Fibroblast of skin of back (primary cell): ENCODE measurements at regions not wholly inside any gene's neighbourhood (a gene's known extent, or its start where the extent isn't known, plus 50 kb on each side); places are given as distances from the start of the nearest gene placed in this dataset.

ENCODE experiments used
- DNase-seq: peaks from one replicate; pipeline ENCODE4 v3.0.0-alpha.2; 2013

DNA sequence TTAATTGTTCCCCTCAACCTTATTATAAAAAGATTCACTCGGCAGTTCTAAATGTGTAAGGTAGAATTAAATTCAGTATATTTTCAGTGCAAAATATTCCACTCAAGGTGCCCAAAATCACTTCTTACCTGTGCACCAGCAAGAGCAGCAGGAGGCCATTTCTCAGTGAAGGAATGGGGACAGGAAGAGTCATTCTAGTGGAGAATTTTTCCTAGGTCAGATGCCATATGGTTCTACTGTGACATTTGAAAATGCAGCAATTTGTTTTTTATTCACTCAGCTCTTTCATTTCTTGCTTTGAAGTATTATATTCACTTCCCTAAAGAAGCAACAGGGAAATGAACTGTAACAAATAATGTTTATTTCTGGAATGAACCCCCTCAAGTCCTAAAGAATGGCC is 264.0 kb upstream of the SYT1 start:
- no peak for DNase-seq

GRCh38 chr12:78611504-78611903 is 253.1 kb upstream of the SYT1 start:
- DNase-seq, result no peak

DNA sequence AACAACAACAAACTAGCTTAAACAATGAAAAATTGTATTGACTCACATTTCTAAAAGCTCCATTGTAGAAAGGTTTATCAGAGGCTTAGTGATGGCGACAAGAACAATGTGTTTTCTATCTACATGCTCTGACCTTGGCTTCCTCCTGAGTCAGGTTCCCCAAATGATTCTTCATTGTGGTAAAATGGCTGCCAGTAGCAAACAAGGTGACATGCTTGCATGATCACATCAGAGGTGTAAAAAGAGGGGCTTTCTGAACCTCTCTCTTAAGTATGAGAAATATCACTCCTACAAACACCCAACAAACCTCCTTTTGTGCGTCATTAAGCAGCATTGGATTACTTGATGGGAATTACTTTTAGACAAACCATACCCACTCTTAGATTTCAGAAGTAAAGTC is 252.4 kb upstream of the SYT1 start:
- DNase-seq, result no peak

DNA sequence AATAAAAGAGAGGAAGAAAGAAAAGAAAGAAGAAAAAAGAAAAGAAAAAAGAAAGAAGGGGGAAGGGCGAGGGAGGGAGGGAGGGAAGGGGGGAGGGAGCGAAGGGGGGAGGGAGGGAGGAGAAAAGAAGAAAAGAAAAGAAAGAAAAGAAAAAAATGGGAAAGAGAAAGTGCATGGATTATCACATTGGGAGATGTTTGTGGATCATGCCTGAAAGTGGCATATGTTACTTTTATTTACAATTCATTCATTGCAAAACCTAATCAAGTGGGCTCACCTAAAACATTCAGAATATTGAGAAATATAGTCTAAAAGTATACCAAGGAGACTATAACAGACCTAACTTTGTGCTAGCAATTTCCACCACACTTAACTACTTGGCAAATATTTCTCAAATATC is 246.9 kb upstream of the SYT1 start:
- no peak for DNase-seq

GRCh38 chr12:78622529-78623195 is 241.9 kb upstream of the SYT1 start:
- DNase-seq, result no peak

DNA sequence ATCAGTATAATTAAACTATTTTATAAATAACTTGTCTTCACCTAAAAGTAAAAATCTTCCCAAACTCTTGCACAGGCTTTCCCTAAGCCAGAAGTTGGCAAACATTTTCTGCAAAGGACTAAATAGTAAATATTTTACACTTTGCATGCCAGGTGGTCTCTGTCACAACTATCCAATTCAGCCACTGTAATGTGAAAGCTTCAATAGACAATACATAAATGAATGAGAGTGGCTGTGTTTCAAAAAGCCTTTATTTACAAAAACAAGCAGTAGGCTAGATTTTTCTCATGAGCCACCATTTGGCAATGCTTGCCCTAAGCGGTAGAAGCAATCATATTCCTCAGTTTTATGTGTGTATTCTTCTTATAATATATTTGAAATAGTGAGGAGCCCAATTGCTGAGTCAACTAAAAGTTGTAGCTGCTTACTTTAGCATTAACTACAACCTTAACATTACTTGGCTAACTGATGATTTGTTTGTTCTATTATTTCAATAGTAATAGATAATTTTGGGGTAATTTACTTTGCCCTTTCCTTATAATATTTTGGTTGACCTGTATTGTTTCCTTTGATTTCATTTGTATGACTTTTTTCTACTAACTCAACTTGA is 236.0 kb upstream of the SYT1 start:
- no peak for DNase-seq

DNA sequence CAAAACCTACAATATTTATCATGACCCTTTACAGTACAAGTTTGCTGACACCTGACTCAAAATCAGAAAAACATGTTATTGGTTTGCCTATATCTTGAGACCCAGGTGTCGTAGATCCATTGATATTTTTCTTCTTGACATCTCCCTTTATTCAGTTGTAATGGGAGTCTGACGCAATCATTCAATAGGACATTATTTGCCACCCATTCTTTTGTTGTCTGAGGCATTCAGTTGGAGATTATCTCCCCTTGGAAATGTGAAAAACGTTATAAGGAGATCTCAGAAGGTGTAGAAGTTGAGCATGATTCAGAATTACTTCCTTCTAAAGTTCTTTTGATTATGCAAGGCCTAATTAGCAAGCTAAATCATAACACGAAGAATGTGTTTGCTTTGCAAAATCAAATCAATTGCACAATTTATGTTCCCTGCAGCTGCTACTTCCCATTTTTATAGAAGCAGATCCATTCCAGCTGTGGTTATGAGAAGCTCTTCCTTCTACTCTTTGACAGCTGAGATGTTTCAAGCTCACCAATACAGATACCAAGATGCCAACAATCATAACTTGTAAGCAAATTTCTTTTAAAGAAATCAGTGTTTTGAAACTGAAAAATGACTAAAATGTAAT is 228.2 kb upstream of the SYT1 start:
- no peak for DNase-seq

GRCh38 chr12:78641837-78642423 is 222.6 kb upstream of the SYT1 start:
- peak; percentile 2 for DNase-seq

- DNase-seq, result no peak
Observed at GRCh38 chr12:78645956-78646355, 218.6 kb upstream of the SYT1 start.

GRCh38 chr12:78651755-78652154 is 212.8 kb upstream of the SYT1 start:
- DNase-seq, result no peak

DNA sequence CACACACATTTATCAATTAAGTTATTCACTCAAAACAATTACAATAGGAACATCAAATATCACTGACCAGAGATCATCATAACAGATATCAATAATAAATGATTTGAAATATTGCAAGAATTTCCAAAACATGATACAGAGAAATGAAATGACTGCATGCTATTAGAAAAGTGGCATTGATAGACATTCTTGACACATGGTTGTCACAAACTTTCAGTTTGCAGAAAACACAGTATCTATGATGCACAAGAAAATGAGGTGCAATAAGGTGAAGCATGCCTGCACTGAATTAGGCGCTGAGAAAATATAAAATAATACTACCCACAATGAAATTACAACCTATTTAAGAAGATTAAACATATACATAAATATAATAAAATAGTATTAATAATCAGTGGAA is 198.0 kb upstream of the SYT1 start:
- no peak for DNase-seq

- peak; percentile 71 for DNase-seq
Observed at GRCh38 chr12:78671295-78671694, 193.3 kb upstream of the SYT1 start.

- DNase-seq, result no peak
Observed at GRCh38 chr12:78672033-78672432, 192.5 kb upstream of the SYT1 start.

DNA sequence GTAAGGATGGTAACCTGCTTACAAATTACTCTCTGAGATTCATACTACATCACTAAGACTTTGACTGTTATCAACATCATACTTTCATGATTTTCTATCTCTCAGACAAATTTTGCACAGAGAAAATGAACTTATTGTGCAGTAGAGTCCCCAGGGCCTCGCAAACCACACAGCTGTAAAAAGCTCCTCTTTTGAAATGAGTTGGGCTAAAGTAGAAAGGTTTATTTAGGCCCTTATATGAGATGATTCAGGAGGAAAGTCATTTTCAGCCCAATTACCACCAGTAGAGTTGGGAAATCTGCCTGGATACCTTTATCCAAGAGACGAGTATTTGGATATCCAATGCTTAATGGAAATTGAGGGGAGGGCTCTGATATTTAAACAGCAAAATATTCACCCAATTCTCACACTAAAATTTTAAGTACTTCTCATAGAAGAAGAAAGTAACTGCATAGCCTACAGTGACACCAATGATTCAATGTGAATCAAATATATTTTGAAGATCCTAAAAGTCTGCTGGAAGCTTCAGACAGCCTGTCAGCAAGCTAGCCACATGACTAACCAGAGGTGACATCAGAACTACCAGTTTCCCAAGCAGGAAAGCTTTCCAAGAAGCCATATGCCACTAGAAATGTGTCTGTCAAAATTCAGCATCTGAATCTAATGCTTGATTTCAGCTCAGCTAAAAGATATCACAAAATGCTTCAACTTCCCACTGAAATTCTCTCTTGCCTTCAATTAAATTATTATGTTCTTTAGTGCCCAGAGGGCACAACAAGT is 190.1 kb upstream of the SYT1 start:
- DNase-seq, result peak; percentile 22

GRCh38 chr12:78680596-78680995 is 184.0 kb upstream of the SYT1 start:
- DNase-seq, result no peak

- peak; percentile 12 for DNase-seq
Observed at GRCh38 chr12:78683031-78683430, 181.5 kb upstream of the SYT1 start.

GRCh38 chr12:78683626-78684025 is 180.9 kb upstream of the SYT1 start:
- DNase-seq, result no peak

- DNase-seq, result no peak
Observed at GRCh38 chr12:78684419-78684818, 180.2 kb upstream of the SYT1 start.

DNA sequence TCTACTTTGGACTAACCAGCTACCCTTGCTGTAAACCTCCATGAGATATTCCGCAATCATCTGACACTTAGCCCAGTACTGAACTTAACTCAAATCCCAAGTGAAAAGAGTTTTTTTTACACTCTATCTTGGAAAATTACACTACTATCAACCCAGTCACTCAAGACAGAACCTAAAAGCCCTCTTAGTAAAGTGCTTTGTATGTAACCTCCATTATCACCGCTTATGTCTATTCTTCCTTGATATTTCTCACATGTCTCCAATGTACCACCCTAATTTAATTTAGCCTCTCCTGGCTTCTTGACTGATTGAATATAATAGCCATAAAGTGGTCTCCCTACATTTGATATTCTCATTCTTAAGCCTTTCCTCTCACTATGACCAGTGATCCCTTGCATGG is 168.8 kb upstream of the SYT1 start:
- no peak for DNase-seq

GRCh38 chr12:78696267-78696666 is 168.3 kb upstream of the SYT1 start:
- DNase-seq, result no peak

DNA sequence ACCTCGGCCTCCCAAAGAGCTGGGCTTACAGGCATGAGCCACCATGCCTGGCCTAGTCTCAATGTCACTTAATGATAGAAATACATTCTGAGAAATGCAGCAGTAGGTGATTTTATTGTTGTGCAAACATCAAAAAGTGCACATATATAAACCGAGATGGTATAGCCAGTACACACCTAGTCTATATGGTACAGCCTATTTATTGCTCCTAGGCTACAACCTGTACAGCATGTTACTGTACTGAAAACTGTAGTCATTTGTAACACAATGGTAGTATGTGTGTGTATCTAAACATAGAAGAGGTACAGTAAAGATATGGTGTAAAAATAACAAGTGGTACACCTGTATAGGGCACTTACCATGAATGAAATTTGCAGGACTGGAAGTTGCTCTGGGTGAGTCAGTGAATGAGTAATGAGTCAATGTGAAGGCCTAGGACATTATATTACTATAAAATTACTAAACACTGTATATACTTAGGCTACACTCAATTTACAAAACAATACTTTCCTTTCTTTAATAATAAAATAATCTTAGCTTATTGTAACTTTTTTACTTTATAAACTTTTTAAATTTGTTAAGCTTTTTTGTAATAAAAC is 166.7 kb upstream of the SYT1 start:
- DNase-seq, result peak; percentile 27

- DNase-seq, result peak; percentile 66
Observed at GRCh38 chr12:78698747-78699146, 165.8 kb upstream of the SYT1 start.

- DNase-seq, result no peak
Observed at GRCh38 chr12:78700565-78700964, 164.0 kb upstream of the SYT1 start.
